ENCODE measurements at regions not wholly inside any gene's neighbourhood (a gene's known extent, or its start where the extent isn't known, plus 50 kb on each side); places are given as distances from the start of the nearest gene placed in this dataset.

DNA sequence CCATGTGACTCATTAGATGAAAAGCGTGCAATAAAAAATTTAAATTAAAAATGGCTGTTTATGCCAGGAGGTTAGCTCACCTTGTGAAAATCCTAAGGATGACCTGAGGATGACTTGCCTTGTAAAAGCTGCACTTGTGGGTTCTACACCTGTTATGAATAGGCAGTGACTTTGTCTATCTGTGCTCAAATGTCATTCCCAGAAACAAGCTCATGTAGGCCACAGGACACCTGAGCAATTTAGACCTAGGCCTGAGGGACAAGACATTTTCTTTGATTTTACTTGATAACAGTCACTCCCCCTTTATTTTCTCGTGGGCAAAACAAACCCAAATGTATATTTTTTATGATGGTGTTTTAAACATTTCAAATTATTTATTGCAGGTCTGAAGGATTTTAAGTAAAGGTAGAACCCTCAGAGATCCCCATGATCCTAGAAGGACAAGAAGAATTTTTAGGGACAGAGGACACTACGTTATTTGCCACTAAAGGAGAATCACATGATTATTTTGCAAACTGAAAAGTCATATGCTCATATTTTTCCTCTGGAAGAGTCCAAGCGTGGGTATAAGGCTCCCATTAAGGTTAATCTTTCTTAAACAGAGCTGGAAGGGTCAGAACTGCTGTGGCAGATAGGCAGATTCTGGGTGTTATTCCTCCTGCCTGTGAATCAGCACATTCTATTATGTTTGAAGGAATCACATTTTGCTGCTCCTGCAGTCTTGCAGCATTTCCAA, 277.5 kb upstream of the MAN1A1 start:
- no peak for DNase-seq

DNA sequence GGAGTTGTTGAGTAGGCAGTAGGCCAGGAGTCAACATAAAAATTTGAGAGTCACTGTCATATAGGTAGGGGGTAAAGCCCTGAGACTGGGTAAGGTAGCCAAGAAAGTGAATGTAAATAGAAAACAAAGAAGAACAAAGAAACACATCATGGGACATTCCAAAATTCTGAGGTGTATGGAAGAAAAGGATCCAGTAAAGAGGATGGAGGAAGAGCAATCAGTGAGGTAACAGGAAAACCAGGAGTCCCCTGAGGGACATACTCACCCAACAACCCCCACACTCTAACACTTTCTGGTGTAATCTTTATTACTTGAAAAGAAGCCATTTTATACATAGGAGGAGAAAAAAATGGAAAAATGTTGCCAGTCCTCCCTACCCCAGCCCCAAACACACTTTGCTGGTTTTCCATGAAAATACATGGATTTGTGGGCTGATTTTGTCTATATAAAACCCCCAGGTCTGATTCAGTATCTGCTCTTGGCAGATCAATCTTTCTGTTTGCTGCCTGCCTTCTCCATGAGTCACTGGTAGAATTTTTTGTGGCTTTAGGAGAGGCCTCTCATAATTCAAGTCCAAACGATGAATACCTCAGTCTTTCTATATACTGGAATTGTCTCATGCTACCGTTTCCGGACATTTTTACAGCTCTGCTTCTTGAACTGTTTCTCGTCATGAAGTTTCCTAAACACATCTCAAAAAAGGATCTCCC, 271.4 kb upstream of the MAN1A1 start:
- DNase-seq: no peak

- no peak for DNase-seq
Observed at GRCh38 chr6:119614138-119614537, 264.6 kb upstream of the MAN1A1 start.

DNA sequence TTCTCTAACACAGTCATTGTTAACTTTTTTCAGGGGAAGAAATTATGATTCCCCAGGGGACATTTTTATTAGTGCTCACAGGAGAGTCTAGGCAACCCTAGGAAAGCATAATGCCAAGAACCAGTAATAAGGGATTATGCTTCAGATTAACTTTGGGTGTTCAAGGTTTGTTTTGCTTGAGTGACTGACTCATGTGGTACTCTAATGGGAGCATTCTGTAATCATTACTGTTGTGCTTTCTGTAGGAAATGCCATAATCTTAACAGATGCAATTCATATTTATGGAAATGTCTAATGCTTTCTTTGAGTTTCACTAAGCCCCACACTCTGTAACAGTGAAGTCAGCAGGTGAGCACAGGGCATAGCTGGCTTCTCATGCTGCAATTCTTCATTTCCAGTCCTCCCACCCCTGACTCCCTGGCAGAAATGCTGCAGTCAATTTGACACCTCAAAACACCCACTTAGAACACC, 263.4 kb upstream of the MAN1A1 start:
- DNase-seq: no peak

DNA sequence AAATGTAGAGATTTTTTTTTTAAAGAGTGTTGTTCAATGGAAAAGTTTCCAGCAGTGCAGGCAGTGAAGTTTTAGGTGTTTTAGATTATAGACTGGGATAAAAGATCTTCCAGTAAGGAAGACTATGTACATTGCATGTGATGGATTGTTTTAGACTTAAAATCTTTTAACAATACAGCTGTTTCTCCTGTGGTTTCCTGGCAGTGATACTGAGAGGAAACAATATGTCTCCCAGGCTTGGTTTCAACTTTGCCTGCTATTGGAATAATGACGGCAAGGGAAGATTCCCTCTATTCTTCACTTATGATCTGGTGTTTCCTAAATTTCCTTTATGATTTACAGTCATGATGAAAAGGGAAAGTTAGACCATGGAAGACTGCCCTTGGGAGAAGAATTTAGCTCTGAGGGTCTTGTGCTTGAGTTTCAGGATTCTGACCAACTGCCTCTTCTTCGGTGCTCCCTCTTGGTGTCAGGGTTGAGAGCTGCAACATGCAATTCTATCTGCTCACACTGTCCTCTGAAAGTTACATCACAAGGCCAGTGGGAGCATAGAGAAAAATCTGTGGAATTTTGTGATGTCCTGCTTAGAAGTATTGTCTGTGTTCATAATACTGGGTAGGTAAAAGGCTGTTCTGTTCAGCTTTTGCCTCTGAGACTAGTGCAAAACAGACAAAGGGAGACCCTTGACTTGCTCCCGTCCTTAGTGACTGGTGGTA, 262.8 kb upstream of the MAN1A1 start:
- DNase-seq: no peak

- DNase-seq: no peak
Observed at GRCh38 chr6:119610754-119611153, 261.2 kb upstream of the MAN1A1 start.

GRCh38 chr6:119610265-119610664, 260.7 kb upstream of the MAN1A1 start:
- no peak for DNase-seq

DNA sequence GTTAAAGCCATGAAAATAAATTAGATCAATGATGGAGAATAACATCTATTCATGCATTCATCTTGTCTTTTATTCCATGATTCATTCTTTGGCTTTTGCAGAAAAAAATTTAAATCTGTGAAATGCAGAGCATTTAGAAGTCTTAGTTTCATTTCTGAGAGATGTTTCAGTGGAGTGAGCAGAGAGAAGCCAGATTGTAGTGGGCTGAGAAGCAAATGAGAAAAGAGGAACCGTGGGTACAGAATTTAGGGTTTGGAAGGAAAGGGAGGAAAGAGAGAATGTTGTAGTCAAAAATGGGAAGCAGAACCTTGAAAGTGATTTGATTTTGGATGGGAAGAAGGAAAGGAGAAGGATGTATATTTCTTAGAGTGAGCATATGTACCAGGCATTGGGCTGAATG, 260.3 kb upstream of the MAN1A1 start:
- DNase-seq: no peak

- DNase-seq: no peak
Observed at GRCh38 chr6:119608994-119609393, 259.4 kb upstream of the MAN1A1 start.

DNA sequence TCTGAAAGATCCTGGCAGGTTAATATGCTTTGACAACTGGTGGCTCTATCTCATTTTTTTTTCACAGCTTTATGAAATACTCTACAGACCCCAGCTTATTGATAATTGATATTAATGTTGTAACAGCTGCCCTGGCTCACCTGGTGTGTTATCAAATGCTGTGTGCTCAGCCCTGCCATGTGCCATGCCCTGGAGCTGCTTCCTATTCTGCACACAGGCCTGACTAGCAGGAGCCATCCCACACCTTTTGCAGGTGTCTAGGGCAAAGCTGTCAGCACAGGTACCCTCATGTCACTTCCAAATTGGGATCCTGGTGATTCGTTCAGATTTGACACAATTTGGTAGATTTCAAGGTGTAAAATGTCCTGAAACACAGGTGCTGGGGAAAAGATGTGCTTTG, 254.6 kb upstream of the MAN1A1 start:
- DNase-seq: no peak

DNA sequence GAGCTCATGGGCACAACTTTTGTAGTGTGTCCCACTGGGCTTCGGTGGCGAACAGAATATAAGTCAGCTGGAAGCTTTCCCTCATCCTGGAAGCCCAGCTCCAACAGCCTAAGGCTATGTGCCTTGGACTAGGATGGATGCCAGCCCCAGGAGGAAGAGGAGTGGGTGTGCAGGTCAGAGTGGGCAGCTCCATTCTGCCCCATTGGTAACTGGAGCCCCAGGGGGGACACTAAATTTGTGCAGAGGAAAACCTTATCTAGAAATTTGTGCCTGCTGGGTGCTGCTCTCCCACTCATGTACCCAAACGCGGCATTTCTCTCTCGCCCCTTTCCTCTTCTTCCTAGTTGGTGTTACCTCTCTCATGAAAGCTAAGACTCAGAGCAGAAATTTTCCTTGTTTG, 253.9 kb upstream of the MAN1A1 start:
- DNase-seq: no peak

DNA sequence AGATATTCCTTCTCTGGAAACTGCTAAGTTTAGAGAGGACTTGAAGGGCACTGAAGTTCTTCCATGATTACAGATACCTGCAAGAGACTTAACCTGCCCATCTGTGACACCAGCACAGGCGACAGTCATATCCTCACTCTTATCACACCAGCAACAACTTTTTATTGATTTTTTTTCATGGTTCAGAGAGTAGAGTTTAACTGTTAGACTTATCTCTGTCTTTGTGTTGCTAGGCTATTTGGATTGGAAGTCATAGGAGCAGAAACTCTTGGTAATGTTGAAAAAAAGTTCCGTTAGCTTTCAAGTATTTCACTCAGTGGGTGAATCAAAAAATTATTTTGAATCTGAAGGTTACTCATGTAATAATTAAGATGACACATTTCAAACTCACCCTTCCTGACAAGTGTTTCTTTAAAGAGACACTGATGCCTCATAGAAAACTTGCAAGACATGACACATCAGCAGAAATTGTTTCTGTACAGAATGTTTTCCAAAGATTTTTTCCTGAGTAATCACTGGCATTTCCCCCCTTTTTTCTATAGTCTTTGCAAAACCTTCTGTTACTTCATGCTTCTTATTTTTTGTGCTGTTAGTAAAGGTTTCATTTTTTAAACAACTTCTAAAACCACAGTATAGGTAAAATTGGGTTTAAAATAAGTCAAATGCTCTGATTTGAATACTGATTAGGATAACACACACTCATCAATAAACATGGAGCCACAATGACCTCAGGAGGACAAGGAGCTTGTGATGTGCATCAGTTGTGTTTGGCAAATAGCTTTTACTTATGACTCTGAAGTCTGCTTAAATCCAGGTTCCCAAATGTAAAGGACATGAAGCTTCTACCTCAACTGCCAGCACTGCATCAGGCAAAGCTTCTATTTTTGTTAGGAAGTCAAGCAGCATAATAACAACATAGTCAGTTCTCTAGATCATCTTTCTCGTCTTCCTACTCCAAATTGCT, 252.9 kb upstream of the MAN1A1 start:
- no peak for DNase-seq

DNA sequence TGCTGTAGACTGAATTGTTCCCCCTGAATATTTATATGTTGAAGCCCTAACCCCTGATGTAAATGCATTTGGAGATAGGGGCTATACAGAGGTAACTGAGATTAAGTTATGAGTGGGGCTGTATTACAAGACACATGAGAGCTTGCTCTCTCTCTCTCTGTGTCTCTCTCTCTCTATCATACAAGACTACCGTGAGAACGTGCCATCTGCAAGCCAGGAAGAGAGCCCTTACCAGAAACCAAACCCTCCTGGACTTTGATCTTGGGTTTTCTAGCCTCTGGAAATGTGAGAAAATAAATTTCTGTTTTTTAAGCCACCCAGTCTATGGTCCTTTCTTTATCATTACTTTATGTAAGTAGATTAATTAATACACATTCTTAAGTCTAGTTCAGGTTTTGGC, 249.3 kb upstream of the MAN1A1 start:
- no peak for DNase-seq

GRCh38 chr6:119594907-119595306, 245.3 kb upstream of the MAN1A1 start:
- no peak for DNase-seq

DNA sequence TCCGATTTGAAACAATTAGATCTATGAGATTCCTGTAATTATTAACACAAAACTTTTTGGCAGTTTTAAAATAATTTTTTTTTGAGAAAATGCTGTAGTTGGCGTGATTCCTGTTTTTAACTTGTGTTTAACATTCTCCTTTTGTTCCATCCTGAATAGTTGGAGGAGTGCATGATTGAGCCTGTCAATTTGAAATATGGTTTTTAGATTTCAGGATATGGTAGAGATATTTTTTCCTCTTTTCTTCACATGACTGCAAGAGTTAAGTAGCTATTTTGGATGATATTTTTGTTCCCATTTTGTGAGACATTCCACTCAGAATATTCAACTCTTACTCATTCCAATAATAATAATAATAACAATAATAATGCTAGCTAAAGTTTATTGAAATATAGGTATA, 241.7 kb upstream of the MAN1A1 start:
- no peak for DNase-seq

DNA sequence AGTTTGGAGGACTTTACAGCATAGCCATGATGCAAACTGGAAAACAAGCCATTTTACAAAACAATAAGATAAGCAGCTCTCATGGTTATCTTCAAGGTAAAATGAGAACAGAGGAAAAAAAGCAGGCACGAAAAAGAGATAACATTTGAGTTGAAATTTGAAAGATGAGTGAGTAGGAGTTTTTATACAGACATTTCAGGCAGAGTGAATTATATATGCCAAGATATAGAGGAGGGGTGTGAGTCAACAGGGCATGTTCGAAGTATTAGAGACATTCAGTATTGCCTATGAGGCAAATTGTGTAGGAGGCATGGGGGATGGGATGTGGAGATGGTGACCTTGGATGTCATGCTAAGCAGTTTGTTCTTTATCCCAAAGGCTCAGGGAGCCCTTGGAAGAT, 240.5 kb upstream of the MAN1A1 start:
- DNase-seq: no peak

DNA sequence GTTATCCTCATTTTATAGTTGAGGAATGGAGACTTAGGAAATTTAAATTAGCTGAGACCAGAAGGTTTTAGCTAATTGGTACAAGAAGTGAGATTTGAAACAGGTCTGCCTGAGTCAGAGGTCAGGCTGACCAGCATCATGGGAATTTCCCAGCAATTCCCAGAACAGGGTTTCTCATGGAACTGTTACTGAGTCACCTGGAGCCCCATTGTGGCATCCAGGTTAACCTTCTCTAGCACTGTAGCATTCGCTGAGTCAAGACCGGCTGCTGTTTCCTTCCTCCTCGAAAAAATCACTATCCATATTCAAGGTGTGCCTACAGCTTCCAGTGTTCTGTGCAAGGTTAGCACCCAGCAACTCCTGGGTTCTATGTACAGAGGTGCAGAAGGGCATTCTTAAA, 238.0 kb upstream of the MAN1A1 start:
- DNase-seq: no peak

DNA sequence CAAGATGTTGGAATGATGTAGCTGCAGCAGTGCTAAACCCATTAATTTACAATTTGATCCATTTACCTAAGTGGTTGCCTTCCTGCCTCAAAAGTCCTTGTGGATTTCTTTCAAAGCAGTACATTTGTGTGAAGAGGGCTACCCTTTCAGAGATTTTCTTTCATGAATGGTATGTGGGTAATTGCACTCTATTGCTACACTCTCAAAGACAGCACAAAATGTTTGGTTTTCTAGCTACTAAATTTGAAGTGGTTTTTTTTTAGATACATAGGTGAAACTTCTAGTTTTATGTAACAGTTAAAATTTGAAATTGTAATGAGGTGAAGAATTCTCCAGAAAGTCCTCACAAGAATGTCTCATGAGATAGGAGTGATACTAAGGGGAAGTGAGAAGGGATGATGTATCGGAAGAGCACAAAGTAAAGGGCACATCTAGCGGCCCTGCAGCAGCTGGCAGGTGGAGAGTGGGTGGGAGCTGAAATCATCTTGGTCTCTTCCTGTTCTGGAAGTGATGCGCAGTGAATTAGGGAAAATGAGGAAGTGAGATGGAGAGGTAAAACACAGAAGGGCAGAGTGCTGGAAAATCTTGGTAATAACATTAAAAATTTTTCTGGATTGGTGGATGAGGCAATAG, 236.8 kb upstream of the MAN1A1 start:
- no peak for DNase-seq

DNA sequence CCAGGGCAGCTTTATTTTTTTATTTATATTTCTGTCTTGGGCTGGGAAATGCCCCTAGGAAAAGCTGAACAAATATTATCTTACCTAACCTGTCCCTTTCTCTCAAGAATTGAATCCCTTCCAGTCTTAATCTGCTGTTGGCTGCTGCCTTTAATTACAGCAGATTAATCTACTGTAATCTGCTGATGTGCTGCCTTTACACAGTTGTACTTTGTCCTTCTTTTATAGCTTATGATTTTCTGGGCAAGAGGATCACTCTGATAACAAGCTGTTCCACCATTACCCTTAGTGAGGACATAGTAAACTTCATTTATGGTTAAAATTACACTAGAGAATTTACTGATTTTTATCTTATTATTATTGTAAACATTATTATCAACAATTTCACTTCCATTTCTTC, 234.5 kb upstream of the MAN1A1 start:
- no peak for DNase-seq

- DNase-seq: no peak
Observed at GRCh38 chr6:119581220-119581619, 231.7 kb upstream of the MAN1A1 start.

DNA sequence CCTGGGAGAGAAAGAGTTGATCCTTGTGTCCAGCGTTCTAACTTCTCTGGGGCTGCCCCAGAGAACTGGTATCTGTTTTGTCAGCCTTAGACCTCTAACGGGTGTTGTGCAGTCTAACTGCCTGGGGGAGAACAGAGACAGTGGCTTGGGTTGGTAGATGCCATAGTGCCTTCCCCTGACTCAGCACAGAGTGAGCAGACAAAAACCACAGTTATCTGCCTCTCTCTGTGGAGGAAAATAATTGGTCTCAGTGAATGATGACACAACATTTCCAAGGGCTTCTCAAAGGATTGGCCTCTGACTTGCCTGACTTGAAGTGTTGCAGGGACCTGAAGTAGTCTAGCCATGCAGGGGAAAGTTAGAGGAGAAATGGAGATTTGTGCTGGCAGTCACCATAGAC, 226.2 kb upstream of the MAN1A1 start:
- DNase-seq: no peak

DNA sequence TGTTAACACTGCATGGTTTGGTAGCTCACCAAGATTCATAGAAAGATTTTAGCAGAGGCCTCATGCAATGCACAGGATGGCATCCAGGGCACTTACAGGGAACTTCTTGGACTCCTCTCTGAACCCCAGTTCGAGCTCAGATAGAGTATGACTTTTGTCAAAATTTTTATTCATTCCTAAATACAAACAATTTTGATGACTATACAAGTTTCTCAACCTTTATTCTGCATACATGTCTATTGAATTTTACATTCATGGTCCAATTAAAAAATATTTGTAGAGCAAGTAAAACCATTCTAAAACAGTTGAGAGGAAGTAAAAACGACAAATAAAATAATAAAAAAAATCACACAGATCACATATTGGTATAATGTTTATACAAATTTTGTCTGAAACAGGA, 219.0 kb upstream of the MAN1A1 start:
- DNase-seq: no peak
